NCI-H2196 treated with DMSO at 0.1 percent for 48 hours (cell line): ENCODE measurements at regions not wholly inside any gene's neighbourhood (a gene's known extent, or its start where the extent isn't known, plus 50 kb on each side); places are given as distances from the start of the nearest gene placed in this dataset.

ENCODE experiments used
- DNase-seq: peaks from one replicate; lab custom pipeline; 2025; ENCODE audit not compliant: unreplicated experiment; lab: John Stamatoyannopoulos, UW

- DNase-seq = no peak
Measured at GRCh38 chr5:73339711-73340110, 108.9 kb downstream of the FOXD1 start.

- DNase-seq = no peak
Measured at GRCh38 chr5:73339051-73339575, 109.5 kb downstream of the FOXD1 start.

DNA sequence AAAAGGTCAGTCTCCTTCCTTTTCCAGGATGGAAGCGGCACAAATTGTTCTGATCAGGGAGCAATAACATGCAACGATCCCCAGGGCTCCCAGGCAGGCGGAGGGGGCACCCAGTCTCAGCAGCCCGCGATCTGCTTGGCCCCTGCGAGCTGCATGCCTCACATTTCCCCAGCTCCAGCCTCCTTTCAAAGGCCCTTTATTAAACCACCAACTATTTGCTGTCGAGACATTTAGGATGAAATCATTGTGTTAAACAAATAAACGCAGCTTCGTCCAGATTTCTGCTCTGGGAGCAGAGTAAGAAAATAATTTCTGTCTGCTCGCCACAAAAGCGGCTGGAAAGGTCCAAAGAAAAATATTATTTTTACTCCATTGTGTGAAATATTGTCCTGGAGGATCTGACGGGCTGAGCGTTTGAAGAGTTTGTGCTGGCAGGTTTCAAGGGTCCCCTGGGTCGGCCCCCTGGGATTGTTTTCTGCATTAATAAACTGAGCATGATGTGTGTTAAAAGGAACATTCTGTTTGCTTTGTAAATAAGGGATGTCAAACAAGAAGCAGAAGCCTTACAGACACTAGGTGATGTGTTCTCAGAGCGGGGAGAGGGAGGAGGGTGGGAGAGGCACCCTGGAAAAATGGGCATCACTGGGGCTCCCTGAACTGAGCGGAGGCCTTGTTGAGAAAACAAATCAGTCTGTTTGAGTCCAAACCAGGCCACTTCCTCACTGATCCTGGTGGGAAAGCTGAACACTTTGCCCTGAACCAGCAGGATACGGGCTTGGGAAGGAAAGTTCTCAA, 110.1 kb downstream of the FOXD1 start:
- DNase-seq = no peak

DNA sequence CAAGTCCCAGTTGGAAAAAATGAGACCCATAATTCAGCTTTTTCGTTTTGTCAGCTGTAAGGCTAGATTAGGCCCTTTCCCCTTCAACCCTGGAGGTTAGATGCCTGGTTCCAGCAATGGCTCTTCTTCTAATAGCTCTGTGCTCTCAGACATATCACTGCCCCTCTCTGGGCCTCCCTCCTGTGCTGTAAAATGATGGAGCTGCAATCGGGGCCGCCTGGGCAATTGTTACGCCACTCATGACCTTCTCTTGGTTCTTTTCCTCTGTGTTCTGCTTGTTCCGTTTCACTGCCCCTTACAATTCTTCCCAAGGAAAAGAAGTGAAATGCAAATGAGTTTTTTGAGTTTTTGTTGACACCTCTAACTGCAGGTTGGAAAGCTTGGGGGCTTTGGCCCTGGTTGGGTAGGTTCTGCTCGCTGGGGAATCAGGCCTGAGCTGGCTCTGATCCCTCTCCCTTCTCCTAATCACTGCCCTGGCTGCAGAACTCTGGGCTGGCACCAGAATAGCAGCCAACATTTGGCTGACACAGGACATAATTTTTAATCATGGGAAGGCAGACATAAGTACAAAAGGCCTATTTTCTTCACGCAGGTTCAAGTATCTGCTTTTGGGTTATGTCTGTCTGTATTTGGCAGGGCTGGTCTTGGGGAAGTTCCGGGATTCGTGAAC, 110.9 kb downstream of the FOXD1 start:
- DNase-seq = no peak

- DNase-seq = no peak
Measured at GRCh38 chr5:73336366-73336765, 112.2 kb downstream of the FOXD1 start.

DNA sequence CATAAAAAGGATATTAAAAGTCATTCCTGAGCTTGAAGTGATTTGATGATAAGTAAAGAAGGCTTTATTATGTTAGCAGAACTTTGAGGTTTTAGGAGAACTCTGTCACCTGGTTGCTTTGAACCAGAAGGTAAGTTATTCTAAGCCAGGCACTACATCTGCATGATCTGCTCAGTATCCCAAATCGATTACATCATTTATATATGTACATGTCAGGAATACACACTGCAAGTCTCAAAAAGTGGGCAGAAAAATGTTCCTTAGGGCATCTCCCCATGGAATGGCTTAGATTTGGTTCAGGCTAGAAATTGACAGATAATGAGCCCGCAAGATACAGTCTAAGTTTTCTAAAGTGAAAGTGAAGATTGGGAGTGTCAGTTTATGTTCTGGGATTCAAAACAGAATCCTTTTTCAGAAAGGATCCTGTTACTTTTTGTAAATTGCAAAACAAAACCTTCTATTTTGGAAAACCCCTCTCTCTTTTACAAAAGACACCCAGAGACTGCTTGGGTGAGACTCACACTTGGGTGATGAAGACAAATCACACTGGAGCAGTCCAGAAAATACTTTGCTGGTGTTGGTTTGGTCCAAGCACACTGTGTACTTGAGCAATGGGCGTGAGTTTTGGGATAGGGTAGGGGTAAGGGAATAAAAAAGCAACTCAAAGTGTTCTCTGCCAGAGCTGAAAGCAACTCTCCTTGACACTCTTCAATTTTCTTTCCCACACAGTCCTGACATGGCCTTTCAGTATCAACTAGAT, 114.5 kb downstream of the FOXD1 start:
- DNase-seq = no peak

GRCh38 chr5:73330613-73331012, 118.0 kb downstream of the FOXD1 start:
- DNase-seq = no peak

- DNase-seq = no peak
Measured at GRCh38 chr5:73328640-73329039, 119.9 kb downstream of the FOXD1 start.

GRCh38 chr5:73327908-73328455, 120.6 kb downstream of the FOXD1 start:
- no peak for DNase-seq

DNA sequence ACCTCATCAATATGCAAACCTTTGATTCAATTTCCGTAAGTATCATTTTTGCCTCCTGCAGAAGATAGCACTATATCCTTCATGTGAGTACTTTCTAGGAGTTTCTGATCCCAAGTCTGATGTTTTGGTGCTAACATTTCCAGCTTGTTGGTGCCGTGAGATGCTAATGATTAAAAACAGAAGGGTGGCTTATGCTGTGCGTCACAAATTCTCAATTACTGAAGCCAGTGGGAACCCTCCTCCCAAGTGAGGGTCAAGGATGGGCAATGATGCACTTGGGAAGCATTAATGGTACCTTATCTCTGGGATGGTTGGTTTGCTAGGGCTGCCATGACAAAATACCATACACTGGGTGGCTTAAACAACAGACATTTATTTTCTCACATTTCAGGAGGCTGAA, 123.0 kb downstream of the FOXD1 start:
- no peak for DNase-seq

- no peak for DNase-seq
Measured at GRCh38 chr5:73323466-73323865, 125.1 kb downstream of the FOXD1 start.

- no peak for DNase-seq
Measured at GRCh38 chr5:73322437-73323076, 126.0 kb downstream of the FOXD1 start.

DNA sequence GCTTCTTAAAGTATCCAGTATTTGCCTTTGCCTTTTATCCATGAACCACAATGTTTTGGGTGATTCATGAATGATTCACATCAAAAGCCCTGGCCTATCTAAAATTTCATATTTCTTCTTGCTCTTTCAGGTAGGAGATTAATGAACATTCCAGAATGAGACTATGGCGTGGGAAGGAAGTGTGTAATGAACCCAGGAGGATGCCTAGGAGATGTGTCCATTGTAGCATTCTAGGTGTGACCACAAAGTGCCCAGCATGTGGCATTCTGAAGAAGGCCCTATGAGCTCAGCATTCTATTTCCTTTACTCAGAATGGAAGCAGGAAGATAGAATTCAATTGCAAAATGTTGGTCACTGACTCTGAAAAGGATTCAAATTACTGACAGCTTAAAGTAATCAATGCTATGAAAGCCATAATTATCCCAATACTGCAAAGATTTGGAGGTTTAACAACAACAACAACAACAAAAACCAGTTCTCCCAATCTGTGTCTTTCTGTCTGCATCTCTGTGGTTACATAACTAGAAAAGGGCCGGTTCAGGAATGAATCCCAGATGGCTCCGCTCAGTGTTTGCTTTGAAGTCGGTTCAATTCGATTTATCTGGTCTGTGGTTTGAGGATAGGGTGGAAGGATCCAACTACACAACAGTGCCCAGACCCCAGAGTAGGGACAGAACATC, 126.7 kb downstream of the FOXD1 start:
- DNase-seq = no peak

GRCh38 chr5:73319036-73319435, 129.5 kb downstream of the FOXD1 start:
- no peak for DNase-seq

DNA sequence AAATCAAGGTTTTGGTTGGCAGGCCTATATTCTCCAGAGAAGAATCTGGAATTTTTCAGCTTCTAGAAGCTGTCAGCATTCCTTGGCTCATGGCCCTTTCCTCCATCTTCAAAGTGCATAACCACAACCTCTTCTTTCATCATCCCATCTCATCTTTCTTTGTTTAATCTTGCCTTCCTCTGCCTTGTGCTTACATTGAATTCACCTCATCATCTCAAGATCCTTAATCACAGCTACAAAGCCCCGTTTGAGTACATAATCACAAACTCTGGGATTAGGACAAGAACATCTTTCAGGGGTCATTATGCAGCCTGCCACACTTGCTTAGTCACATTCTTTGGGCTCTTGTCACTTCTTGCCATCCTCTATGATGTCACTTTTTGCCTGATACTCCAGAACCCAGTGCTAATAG, 130.3 kb downstream of the FOXD1 start:
- DNase-seq = no peak

DNA sequence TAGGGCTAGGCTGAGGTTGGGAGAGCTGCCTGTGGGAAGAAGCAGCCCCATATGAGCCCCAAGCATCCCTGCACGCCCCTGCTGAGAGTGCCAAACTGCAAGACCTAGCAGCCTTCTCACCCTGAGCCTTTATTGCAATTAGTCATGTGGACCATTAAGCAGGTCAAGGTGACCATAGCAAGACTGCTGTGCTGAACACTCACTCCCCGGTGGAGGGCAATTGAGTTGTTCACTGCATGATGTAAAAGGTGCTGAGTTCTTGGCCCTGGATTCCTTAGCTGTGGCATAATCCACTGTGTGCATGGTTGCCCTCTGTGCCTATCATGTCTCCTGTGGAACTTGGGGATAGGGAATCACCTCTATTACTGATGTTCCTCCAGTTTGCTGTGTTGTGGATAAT, 131.1 kb downstream of the FOXD1 start:
- DNase-seq = no peak

DNA sequence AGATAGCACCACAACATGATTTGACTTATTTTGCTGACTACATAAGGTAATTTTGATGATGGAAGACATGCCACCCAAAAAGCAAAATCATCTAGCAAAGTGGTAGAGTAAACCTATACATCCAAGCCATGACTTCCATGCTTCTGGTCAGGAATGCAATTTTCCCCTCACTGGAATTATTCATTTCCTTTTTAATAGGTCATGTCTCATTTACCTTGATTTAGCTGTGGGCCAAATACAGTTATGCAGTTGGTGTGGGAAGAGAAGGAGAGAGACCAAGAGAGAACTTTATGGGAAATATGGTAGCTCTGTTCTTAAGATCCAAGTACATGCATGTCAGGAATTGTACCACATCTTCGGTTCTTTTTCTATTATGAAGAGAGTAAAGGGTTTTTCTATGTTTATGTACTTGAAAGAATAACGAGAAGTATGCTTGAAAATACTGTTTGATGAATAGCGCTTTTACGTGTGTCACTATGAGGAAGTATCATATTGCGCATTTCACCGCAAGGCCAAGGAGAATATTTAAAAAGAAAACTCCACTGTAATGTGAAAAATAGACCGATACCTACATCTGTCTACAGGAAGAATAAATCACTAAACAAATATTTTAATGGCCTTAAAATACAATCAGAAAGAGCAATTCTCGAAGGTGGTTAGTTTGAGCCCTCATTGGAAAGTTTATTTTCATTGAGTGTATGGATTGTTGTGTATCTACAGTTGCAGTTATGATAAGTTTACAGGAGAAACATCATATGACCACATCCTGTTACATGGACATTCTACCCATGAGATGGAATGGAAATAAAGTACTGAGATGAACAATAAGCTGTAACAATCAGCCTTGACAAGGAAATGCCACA, 134.0 kb downstream of the FOXD1 start:
- DNase-seq = no peak

DNA sequence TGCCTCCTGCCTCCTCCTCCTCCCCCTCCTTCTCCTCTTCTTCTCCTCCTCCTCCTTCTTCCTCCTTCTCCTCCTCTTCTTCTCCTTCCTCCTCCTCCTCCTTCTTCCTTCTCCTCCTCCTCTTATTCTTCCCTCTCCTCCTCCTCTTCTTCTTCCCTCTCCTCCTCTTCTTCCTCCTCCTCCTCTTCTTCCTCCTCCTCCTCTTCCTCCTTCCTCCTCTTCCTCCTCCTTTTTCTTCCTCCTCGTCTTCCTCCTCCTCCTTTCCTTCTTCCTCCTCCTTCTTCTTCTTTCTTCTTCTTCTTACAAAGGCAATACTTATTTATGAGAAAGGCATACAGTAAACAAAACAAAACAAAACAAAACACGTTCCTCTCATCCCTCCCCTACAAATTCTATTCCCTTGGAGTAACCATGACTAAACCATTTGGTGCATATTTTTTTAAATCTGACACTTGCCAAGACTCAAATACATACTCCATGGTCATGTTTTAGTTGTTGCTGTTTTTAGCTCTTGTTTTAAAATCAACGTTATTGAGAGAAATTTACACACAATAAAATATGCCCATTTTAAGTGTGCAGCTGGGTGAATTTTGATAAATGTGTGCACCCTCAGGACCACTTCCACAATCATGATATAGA, 135.6 kb downstream of the FOXD1 start:
- no peak for DNase-seq
